ENCODE measurements at regions not wholly inside any gene's neighbourhood (a gene's known extent, or its start where the extent isn't known, plus 50 kb on each side); places are given as distances from the start of the nearest gene placed in this dataset.

DNA sequence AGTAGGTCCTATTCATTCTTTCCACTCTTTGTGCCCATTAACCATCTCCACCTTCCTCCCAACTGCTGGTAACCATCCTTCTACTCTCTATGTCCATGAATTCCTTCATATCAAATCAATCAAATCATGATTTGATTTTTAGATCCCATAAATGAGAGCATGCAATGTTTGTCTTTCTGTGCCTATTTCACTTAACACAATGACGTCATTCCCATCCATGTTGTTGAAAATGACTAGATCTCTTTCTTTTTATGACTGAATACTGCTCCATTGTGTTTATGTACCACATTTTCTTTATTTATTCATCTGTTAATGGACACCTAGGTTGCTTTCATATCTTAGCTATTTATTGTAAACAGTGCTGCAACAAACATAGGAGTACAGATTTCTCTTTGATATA lies 827.3 kb upstream of the NRXN1 start:
- Histone ChIP-seq H3K9me3 (peaks cover 0 to 13% (median 0%) of the 10 kb centered on the region in 11 donors), H3K4me3 (no peak overlapping the region), H3K27ac (no peak overlapping the region), H3K27me3 (no peaks in the 10 kb centered on the region), H3K4me1 (no peaks in the 10 kb centered on the region), H3K36me3 (no peaks in the 10 kb centered on the region)
- intact Hi-C loops (cut with DNase I), result no loop called here
- 82 to 90% methylated on average over 1 of the region's 1 CpG for WGBS, 2 donors
- TF ChIP-seq, protein P1, sequence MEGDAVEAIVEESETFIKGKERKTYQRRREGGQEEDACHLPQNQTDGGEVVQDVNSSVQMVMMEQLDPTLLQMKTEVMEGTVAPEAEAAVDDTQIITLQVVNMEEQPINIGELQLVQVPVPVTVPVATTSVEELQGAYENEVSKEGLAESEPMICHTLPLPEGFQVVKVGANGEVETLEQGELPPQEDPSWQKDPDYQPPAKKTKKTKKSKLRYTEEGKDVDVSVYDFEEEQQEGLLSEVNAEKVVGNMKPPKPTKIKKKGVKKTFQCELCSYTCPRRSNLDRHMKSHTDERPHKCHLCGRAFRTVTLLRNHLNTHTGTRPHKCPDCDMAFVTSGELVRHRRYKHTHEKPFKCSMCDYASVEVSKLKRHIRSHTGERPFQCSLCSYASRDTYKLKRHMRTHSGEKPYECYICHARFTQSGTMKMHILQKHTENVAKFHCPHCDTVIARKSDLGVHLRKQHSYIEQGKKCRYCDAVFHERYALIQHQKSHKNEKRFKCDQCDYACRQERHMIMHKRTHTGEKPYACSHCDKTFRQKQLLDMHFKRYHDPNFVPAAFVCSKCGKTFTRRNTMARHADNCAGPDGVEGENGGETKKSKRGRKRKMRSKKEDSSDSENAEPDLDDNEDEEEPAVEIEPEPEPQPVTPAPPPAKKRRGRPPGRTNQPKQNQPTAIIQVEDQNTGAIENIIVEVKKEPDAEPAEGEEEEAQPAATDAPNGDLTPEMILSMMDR (IDR thresholded peaks at IDR 0.05), result no peak
- ATAC-seq, result no peak
- no peak for DNase-seq

DNA sequence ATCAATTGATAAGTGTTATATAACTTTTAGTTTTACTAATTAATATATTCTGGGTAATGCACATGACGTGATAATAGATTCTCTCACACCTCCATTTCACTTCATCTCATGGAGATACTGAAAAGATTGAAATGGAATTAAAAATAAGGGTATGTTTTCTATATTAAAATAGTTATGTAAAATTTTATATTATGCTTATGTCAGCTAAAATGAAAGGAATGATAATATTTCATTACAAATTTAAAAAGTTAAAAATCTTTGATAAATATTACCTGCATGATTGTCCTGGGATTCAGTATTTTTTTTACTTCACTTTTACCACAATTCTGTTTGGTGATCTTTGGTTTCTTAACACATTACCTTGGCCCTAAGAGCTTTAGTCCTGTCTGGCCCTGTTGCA lies 823.8 kb upstream of the NRXN1 start:
- H3K4me1 ChIP-seq, result no peaks in the 10 kb centered on the region
- intact Hi-C loops (cut with DNase I), result no loop called here
- peaks cover 0 to 13% (median 0%) of the 10 kb centered on the region in 11 donors for H3K9me3 ChIP-seq
- H3K4me3 ChIP-seq, result no peak overlapping the region
- ATAC-seq (no peak), DNase-seq (no peak)
- H3K27ac ChIP-seq, result no peak overlapping the region
- 73 to 83% methylated on average over 1 of the region's 1 CpG for WGBS, 2 donors
- TF ChIP-seq, protein P1 (IDR thresholded peaks at IDR 0.05), result no peak
- no peaks in the 10 kb centered on the region for H3K27me3 ChIP-seq
- no peaks in the 10 kb centered on the region for H3K36me3 ChIP-seq

DNA sequence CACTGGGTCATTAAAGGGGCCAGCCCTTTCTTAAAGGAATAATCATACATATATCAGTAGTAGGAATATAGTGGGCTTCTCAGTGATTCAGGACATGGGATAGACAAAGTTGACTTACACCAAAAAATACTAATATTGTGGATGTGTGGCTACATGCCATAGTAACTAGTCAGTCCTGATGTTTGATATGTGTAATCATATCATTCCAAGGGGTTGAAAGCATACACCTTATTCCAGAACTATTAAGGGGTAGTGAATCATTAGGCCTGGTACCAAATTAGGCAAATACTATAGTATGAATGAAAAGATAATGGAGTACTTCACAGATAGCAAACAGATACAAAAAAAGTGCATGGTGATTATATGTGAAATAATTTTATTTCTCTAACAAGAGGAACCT lies 814.9 kb upstream of the NRXN1 start:
- TF ChIP-seq, protein P1 (IDR thresholded peaks at IDR 0.05), result no peak

DNA sequence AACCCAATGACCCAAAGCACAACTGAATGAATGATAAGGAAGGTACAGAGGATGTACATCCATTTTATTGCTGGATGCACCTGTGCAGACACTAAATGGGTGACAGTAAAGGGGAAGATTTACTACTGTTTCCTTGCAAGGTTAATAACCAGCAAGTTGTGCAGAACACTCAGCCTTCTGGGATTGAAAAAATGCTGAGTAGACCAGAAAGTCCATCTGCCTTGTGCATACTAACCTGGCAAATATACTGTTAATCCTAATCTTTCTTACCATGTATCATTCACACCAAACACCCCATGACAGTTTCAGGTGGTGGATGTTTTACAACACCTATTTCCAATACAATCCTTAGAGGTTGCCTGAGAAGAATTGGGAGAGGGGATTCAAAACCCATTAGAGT lies 814.1 kb upstream of the NRXN1 start:
- TF ChIP-seq, protein P1 (IDR thresholded peaks at IDR 0.05), result no peak
- H3K27ac ChIP-seq, result no peak overlapping the region
- no peak for DNase-seq
- peaks cover 0 to 27% (median 7%) of the 10 kb centered on the region in 11 donors for H3K9me3 ChIP-seq
- H3K4me1 ChIP-seq, result no peaks in the 10 kb centered on the region
- H3K27me3 ChIP-seq, result no peaks in the 10 kb centered on the region
- no peaks in the 10 kb centered on the region for H3K36me3 ChIP-seq
- intact Hi-C loops (cut with DNase I), result no loop called here
- ATAC-seq, result no peak
- H3K4me3 ChIP-seq, result no peak overlapping the region

More for the DNA sequence above, 814.9 kb upstream of the NRXN1 start:
- Histone ChIP-seq H3K4me1 (no peaks in the 10 kb centered on the region), H3K9me3 (peaks cover 0 to 25% (median 7%) of the 10 kb centered on the region in 11 donors), H3K27me3 (no peaks in the 10 kb centered on the region), H3K27ac (no peak overlapping the region), H3K4me3 (no peak overlapping the region), H3K36me3 (no peaks in the 10 kb centered on the region)
- ATAC-seq, result no peak
- intact Hi-C loops (cut with DNase I), result no loop called here
- no peak for DNase-seq

DNA sequence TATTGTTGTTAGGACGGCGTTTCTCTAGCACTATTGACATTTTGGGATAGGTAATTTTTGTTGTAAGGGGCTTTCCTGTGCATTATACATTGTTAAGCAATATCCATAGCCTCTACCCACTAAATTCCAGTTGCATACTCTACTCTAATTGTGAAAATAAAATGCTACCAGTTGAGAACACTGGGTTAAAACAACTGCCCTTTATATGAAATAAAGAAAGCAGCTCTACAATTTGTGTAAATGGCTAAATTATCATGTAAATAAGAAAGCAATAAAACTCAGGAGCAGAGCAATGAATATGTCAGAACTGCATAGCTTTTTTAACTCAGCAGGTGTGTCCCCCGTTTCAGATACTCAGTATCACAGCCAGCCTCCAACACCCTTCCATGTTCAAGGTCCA lies 812.7 kb upstream of the NRXN1 start:
- Histone ChIP-seq H3K36me3 (no peaks in the 10 kb centered on the region), H3K4me1 (no peaks in the 10 kb centered on the region), H3K9me3 (peaks cover 0 to 25% (median 7%) of the 10 kb centered on the region in 11 donors), H3K27ac (no peak overlapping the region), H3K27me3 (no peaks in the 10 kb centered on the region), H3K4me3 (no peak overlapping the region)
- WGBS, 2 donors, result 69 to 75% methylated on average over 3 of the region's 3 CpGs
- intact Hi-C loops (cut with DNase I), result no loop called here
- TF ChIP-seq, protein P1 (IDR thresholded peaks at IDR 0.05), result no peak
- ATAC-seq (no peak), DNase-seq (no peak)
